GM12873 (cell line): ENCODE measurements at regions not wholly inside any gene's neighbourhood (a gene's known extent, or its start where the extent isn't known, plus 50 kb on each side); places are given as distances from the start of the nearest gene placed in this dataset.

Source experiments
- TF ChIP-seq, protein P1 (sequence below): IDR thresholded peaks from 2 replicates; pipeline ENCODE4 v1.5.1; 2012; ENCODE audit warnings: low read depth, mild to moderate bottlenecking, moderate library complexity, low read length, control low read depth; ENCODE audit not compliant: insufficient read depth; ENCODE audit errors: missing control alignments

GRCh38 chr7:79735012-79735411 is 281.5 kb upstream of the MAGI2 start:
- TF ChIP-seq, protein P1, sequence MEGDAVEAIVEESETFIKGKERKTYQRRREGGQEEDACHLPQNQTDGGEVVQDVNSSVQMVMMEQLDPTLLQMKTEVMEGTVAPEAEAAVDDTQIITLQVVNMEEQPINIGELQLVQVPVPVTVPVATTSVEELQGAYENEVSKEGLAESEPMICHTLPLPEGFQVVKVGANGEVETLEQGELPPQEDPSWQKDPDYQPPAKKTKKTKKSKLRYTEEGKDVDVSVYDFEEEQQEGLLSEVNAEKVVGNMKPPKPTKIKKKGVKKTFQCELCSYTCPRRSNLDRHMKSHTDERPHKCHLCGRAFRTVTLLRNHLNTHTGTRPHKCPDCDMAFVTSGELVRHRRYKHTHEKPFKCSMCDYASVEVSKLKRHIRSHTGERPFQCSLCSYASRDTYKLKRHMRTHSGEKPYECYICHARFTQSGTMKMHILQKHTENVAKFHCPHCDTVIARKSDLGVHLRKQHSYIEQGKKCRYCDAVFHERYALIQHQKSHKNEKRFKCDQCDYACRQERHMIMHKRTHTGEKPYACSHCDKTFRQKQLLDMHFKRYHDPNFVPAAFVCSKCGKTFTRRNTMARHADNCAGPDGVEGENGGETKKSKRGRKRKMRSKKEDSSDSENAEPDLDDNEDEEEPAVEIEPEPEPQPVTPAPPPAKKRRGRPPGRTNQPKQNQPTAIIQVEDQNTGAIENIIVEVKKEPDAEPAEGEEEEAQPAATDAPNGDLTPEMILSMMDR: no peak

GRCh38 chr7:79734181-79734580 is 280.7 kb upstream of the MAGI2 start:
- TF ChIP-seq, protein P1: no peak

GRCh38 chr7:79732535-79732934 is 279.1 kb upstream of the MAGI2 start:
- TF ChIP-seq, protein P1: no peak

DNA sequence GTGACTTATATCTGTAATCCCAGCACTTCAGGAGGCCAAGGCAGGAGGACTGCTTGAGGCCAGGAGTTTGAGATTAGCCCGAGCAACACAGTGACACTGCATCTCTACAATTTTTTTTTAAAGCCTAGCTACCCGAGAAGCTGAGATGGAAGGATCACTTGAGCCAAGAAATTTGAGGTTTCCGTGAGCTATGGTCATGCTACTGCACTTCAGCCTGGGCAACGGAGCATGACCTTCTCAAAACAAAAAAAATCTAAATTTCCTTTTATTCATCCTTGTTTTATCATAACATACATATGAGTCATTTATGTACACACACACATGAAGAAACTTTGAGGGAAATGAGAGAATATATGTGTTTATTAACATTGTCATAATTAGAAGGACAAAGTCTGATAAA is 277.5 kb upstream of the MAGI2 start:
- TF ChIP-seq, protein P1: no peak

- TF ChIP-seq, protein P1: no peak
Observed at GRCh38 chr7:79723833-79724618, 270.6 kb upstream of the MAGI2 start.

GRCh38 chr7:79722217-79722616 is 268.8 kb upstream of the MAGI2 start:
- TF ChIP-seq, protein P1: no peak

DNA sequence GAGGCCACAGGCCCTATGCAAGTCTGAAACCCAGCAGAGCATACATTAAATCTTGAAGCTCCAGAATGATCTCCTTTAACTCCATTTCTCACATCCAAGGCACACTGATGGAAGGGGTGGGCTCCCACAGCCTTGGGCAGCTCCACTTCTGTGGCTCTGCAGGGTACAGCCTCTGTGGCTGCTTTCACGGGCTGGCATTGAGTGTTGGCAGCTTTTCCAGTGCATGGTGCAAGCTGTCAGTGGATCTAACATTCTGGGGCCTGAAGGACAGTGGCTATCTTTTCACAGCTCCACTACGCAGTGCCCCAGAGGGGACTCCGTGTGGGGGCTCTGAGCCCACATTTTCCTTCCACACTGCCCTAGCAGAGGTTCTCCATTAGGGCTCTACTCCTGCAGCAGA is 265.7 kb upstream of the MAGI2 start:
- TF ChIP-seq, protein P1: no peak
